T-helper 2 cell treated with Interferon-gamma antibody and Interleukin-4, amounts not matched to agents 5 μg/mL and 100 μg/mL, for 36 hours (primary cell): ENCODE measurements at regions not wholly inside any gene's neighbourhood (a gene's known extent, or its start where the extent isn't known, plus 50 kb on each side); places are given as distances from the start of the nearest gene placed in this dataset.

ENCODE experiments used
- DNase-seq: peaks from one replicate; pipeline ENCODE4 v3.0.0; 2021; ENCODE audit warnings: low spot score
- H3K27ac Mint-ChIP-seq: one replicate; pipeline ENCODE4 v1.8.0; 2021; ENCODE audit warnings: mild to moderate bottlenecking, mixed read lengths
- H3K27me3 Mint-ChIP-seq: one replicate; pipeline ENCODE4 v1.8.0; 2021; ENCODE audit warnings: low read depth, mixed read lengths
- H3K36me3 Mint-ChIP-seq: one replicate; pipeline ENCODE4 v1.8.0; 2021; ENCODE audit warnings: low read depth, mixed read lengths
- H3K4me1 Mint-ChIP-seq: one replicate; pipeline ENCODE4 v1.8.0; 2021; ENCODE audit warnings: low read depth, mixed read lengths
- H3K4me3 Mint-ChIP-seq: one replicate; pipeline ENCODE4 v1.8.0; 2022; ENCODE audit warnings: mild to moderate bottlenecking, moderate library complexity, mixed read lengths
- H3K9me3 Mint-ChIP-seq: one replicate; pipeline ENCODE4 v1.8.0; 2021; ENCODE audit warnings: mixed read lengths

- no peak overlapping the region for H3K4me3 Mint-ChIP-seq
- peaks cover 1% of the 10 kb centered on the region for H3K36me3 Mint-ChIP-seq
- H3K4me1 Mint-ChIP-seq = peaks cover 8% of the 10 kb centered on the region
- no peaks in the 10 kb centered on the region for H3K9me3 Mint-ChIP-seq
- H3K27me3 Mint-ChIP-seq = no peaks in the 10 kb centered on the region
- H3K27ac Mint-ChIP-seq = no peak overlapping the region
- no peak for DNase-seq
Observed at GRCh38 chr12:92272061-92272964, 126.7 kb upstream of the BTG1 start.

GRCh38 chr12:92271341-92271740 lies 125.7 kb upstream of the BTG1 start:
- no peaks in the 10 kb centered on the region for H3K36me3 Mint-ChIP-seq
- no peak overlapping the region for H3K27ac Mint-ChIP-seq
- H3K4me1 Mint-ChIP-seq = peaks cover 8% of the 10 kb centered on the region
- no peaks in the 10 kb centered on the region for H3K9me3 Mint-ChIP-seq
- no peak for DNase-seq
- H3K4me3 Mint-ChIP-seq = no peak overlapping the region
- no peaks in the 10 kb centered on the region for H3K27me3 Mint-ChIP-seq

GRCh38 chr12:92270521-92270920 lies 124.9 kb upstream of the BTG1 start:
- Mint-ChIP-seq H3K9me3 (no peaks in the 10 kb centered on the region), H3K4me3 (no peak overlapping the region), H3K27me3 (no peaks in the 10 kb centered on the region), H3K4me1 (peaks cover 8% of the 10 kb centered on the region), H3K27ac (no peak overlapping the region), H3K36me3 (no peaks in the 10 kb centered on the region)
- DNase-seq = no peak

- Mint-ChIP-seq H3K4me3 (no peak overlapping the region), H3K27ac (no peak overlapping the region), H3K9me3 (no peaks in the 10 kb centered on the region), H3K36me3 (no peaks in the 10 kb centered on the region), H3K27me3 (no peaks in the 10 kb centered on the region), H3K4me1 (peaks cover 8% of the 10 kb centered on the region)
- DNase-seq = no peak
Observed at GRCh38 chr12:92268946-92269345, 123.3 kb upstream of the BTG1 start.

- no peaks in the 10 kb centered on the region for H3K27me3 Mint-ChIP-seq
- H3K27ac Mint-ChIP-seq = no peak overlapping the region
- H3K4me1 Mint-ChIP-seq = peaks cover 23% of the 10 kb centered on the region
- DNase-seq = no peak
- no peak overlapping the region for H3K4me3 Mint-ChIP-seq
- H3K9me3 Mint-ChIP-seq = peaks cover 3% of the 10 kb centered on the region
- peaks cover 4% of the 10 kb centered on the region for H3K36me3 Mint-ChIP-seq
Observed at GRCh38 chr12:92261692-92262091, 116.0 kb upstream of the BTG1 start.

GRCh38 chr12:92261071-92261470 lies 115.4 kb upstream of the BTG1 start:
- Mint-ChIP-seq H3K27ac (no peak overlapping the region), H3K4me1 (peaks cover 27% of the 10 kb centered on the region), H3K36me3 (peaks cover 6% of the 10 kb centered on the region), H3K4me3 (no peak overlapping the region), H3K27me3 (no peaks in the 10 kb centered on the region), H3K9me3 (peaks cover 3% of the 10 kb centered on the region)
- DNase-seq = no peak

GRCh38 chr12:92259696-92260251 lies 114.1 kb upstream of the BTG1 start:
- no peak for DNase-seq
- H3K36me3 Mint-ChIP-seq = peaks cover 9% of the 10 kb centered on the region
- H3K27me3 Mint-ChIP-seq = no peaks in the 10 kb centered on the region
- H3K4me3 Mint-ChIP-seq = peak overlapping the region; percentile 32
- H3K4me1 Mint-ChIP-seq = peaks cover 27% of the 10 kb centered on the region
- peaks cover 5% of the 10 kb centered on the region for H3K9me3 Mint-ChIP-seq
- peak overlapping the region; percentile 50 for H3K27ac Mint-ChIP-seq

- DNase-seq = no peak
- H3K27me3 Mint-ChIP-seq = no peaks in the 10 kb centered on the region
- peaks cover 10% of the 10 kb centered on the region for H3K9me3 Mint-ChIP-seq
- H3K27ac Mint-ChIP-seq = peak overlapping the region; percentile 50
- H3K4me3 Mint-ChIP-seq = peak overlapping the region; percentile 32
- peaks cover 27% of the 10 kb centered on the region for H3K4me1 Mint-ChIP-seq
- peaks cover 9% of the 10 kb centered on the region for H3K36me3 Mint-ChIP-seq
Observed at GRCh38 chr12:92259291-92259690, 113.6 kb upstream of the BTG1 start.

GRCh38 chr12:92257261-92257660 lies 111.6 kb upstream of the BTG1 start:
- H3K27ac Mint-ChIP-seq = no peak overlapping the region
- no peak for DNase-seq
- H3K4me1 Mint-ChIP-seq = peaks cover 31% of the 10 kb centered on the region
- no peaks in the 10 kb centered on the region for H3K27me3 Mint-ChIP-seq
- H3K36me3 Mint-ChIP-seq = peaks cover 12% of the 10 kb centered on the region
- peaks cover 18% of the 10 kb centered on the region for H3K9me3 Mint-ChIP-seq
- H3K4me3 Mint-ChIP-seq = no peak overlapping the region

GRCh38 chr12:92255741-92256140 lies 110.1 kb upstream of the BTG1 start:
- H3K9me3 Mint-ChIP-seq = peaks cover 15% of the 10 kb centered on the region
- H3K27me3 Mint-ChIP-seq = no peaks in the 10 kb centered on the region
- no peak for DNase-seq
- no peak overlapping the region for H3K4me3 Mint-ChIP-seq
- H3K4me1 Mint-ChIP-seq = peaks cover 29% of the 10 kb centered on the region
- H3K36me3 Mint-ChIP-seq = peaks cover 9% of the 10 kb centered on the region
- no peak overlapping the region for H3K27ac Mint-ChIP-seq

- H3K36me3 Mint-ChIP-seq = peaks cover 9% of the 10 kb centered on the region
- no peak for DNase-seq
- no peak overlapping the region for H3K27ac Mint-ChIP-seq
- peaks cover 13% of the 10 kb centered on the region for H3K4me1 Mint-ChIP-seq
- H3K9me3 Mint-ChIP-seq = peaks cover 21% of the 10 kb centered on the region
- H3K27me3 Mint-ChIP-seq = no peaks in the 10 kb centered on the region
- no peak overlapping the region for H3K4me3 Mint-ChIP-seq
Observed at GRCh38 chr12:92253301-92253700, 107.7 kb upstream of the BTG1 start.

- no peak overlapping the region for H3K27ac Mint-ChIP-seq
- peaks cover 2% of the 10 kb centered on the region for H3K36me3 Mint-ChIP-seq
Observed at GRCh38 chr12:92248977-92249376, 103.3 kb upstream of the BTG1 start.

GRCh38 chr12:92244036-92244435 lies 98.4 kb upstream of the BTG1 start:
- no peak for DNase-seq
- H3K27me3 Mint-ChIP-seq = no peaks in the 10 kb centered on the region
- no peak overlapping the region for H3K27ac Mint-ChIP-seq
- no peak overlapping the region for H3K4me3 Mint-ChIP-seq
- no peaks in the 10 kb centered on the region for H3K36me3 Mint-ChIP-seq
- H3K4me1 Mint-ChIP-seq = peaks cover 1% of the 10 kb centered on the region
- H3K9me3 Mint-ChIP-seq = no peaks in the 10 kb centered on the region

More at GRCh38 chr12:92248977-92249376, 103.3 kb upstream of the BTG1 start:
- no peak for DNase-seq
- no peak overlapping the region for H3K4me3 Mint-ChIP-seq
- H3K9me3 Mint-ChIP-seq = peaks cover 11% of the 10 kb centered on the region
- H3K4me1 Mint-ChIP-seq = peaks cover 5% of the 10 kb centered on the region
- H3K27me3 Mint-ChIP-seq = no peaks in the 10 kb centered on the region

GRCh38 chr12:92242907-92243306 lies 97.3 kb upstream of the BTG1 start:
- no peak overlapping the region for H3K4me3 Mint-ChIP-seq
- no peaks in the 10 kb centered on the region for H3K27me3 Mint-ChIP-seq
- no peaks in the 10 kb centered on the region for H3K9me3 Mint-ChIP-seq
- no peak overlapping the region for H3K27ac Mint-ChIP-seq
- DNase-seq = no peak
- H3K4me1 Mint-ChIP-seq = peaks cover 1% of the 10 kb centered on the region
- H3K36me3 Mint-ChIP-seq = no peaks in the 10 kb centered on the region
